Left kidney (tissue), 1 donor: ENCODE measurements at regions not wholly inside any gene's neighbourhood (a gene's known extent, or its start where the extent isn't known, plus 50 kb on each side); places are given as distances from the start of the nearest gene placed in this dataset.
A peak's percentile ranks its signal among the peaks of the same experiment; 100 is the strongest.
"Not testable (repeated sequence)": the region's sequence is repeated elsewhere in the genome, so short reads cannot be mapped to it uniquely, and the experiment has no call there.

Experiments used
- DNase-seq: peaks from one replicate; pipeline ENCODE4 v3.0.0-alpha.2; 2013

GRCh38 chr13:90270226-90270625, 1077.3 kb upstream of the MIR17HG start:
- no peak for DNase-seq

DNA sequence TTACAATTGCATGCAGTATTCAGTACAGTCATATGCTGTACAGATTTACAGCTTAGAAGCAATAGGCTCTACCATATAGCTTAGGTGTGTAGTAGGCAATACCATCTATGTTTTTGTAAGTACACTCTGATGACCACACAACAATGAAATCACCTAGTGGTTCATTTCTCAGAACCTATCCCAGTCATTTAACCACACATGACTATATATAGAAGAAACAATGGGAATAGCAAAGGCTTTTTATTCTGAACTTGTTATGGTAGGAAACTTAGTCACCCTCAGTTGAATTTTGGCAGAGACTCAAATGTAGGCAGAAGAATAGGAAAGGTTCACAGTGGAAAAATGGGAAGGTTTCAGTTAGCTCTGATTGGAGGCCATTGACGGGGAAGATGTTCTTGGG, 1075.1 kb upstream of the MIR17HG start:
- no peak for DNase-seq

DNA sequence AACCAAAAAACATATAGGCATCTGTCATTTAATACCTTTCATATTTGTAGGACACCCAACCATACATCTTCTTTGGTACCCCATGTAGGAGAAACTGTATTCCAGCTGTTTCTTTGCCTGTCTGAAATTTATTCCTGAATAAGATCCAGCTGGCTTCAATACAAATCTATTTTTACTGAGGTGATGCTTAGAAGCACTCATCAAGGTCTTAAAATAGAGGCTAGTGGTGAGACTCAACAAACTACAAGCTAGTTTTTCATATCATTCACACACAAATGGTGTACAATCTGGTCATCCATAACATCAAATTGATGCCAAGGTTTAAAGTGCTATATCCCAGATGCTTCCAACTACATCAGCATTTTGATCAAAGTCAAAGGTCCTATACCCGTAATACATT, 1071.3 kb upstream of the MIR17HG start:
- DNase-seq = no peak

- not testable (repeated sequence) for DNase-seq
These were observed 1069.3 kb upstream of the MIR17HG start for GRCh38 chr13:90278231-90278630.

GRCh38 chr13:90281709-90282108, 1065.8 kb upstream of the MIR17HG start:
- DNase-seq = no peak

DNA sequence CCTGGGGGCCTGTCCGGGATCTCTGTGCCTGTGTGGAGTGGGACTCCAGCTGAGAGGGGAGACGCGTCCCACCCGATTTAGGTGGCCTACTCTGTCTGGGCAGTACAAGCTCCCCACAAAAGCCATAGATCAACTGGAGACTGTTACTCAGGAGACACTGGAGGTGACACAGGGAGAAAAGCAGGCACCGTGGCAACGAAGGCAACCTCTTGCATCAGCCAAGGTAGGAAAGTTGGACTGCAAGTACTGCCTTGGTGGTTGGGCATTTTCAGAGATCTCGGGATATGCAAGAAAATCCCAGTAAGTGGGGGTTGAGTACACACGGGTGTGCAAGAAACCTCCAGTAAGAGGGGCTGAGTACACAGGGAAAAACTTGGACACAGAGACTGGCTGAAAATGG, 1060.0 kb upstream of the MIR17HG start:
- DNase-seq = no peak

- DNase-seq = no peak
These were observed 1053.6 kb upstream of the MIR17HG start for GRCh38 chr13:90293793-90294361.

DNA sequence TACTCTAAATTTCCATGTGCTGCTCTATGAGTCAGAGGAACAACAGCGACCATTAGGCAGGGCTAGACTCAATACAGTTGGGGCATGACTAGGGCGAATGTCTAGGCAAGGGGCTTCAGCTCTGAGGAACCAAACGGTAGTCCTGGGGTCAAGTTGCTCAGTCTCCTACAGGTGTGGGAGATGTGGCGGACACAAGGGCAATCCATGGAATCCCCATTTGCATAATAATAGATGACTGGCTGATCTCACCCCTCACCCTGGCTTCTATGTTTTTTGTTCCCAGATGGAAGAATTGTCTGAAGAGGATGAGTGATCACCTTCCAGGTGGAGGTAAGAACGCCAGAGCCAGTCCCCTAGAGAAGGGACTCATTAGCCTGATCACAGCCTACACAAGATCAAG, 1048.2 kb upstream of the MIR17HG start:
- DNase-seq = no peak

- no peak for DNase-seq
These were observed 1047.5 kb upstream of the MIR17HG start for GRCh38 chr13:90300015-90300414.

GRCh38 chr13:90302107-90302506, 1045.4 kb upstream of the MIR17HG start:
- no peak for DNase-seq

GRCh38 chr13:90305796-90306195, 1041.7 kb upstream of the MIR17HG start:
- no peak for DNase-seq

DNA sequence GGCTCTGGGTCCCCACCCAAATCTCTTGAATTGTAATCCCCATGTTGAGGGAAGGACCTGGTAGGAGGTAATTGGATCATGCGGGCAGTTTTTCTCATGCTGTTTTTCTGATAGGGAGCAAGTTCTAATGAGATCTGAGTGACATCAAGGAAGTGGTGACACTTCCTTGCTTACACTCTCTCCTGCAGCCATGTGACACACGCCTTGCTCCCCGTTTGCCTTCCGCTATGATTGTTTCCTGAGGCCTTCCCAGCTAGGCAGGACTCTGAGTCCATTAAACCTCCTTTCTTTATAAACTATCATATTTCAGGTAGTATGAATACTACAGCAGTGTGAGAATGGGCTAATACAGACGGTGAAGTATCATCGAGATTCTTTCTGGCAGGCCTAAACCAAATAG, 1040.4 kb upstream of the MIR17HG start:
- DNase-seq = no peak

DNA sequence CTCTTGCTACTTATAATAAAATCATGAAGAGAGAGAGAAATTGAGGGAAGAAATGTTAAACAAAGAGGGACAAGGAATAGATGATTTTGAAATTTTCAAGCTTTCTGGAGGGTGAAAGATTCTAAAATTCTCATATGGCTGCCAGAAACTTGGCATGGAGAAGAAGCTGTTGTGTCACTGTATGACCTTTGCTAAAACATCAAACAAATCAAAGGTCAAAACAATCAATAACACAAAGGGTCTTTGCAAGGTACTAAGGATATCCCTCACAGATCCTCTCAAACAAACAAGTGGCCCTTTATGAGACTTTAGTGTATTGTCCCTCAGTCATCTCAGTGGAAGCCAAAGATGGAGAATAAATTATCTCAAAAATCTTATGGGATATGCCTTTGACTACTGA, 1039.2 kb upstream of the MIR17HG start:
- no peak for DNase-seq

- DNase-seq = no peak
These were observed 1035.6 kb upstream of the MIR17HG start for GRCh38 chr13:90311929-90312328.

DNA sequence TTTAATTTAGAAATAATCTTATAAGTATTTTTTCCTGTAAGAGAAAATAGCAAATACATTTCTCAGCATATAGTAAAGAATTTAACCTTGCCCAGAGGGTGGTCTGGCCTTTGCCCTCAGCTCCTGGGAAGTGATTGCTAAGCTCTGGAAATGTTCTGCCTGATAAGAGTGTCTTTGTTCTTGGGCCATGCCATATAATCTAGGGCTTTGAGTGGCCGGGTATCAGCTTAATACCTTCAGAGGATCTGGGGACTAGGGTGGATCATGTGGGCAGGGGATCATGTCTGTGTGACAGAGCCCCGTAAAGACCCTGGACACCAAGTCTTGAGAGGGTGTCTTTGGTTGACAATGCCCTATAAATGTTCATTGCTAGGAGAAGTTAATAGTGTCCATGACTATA, 1032.4 kb upstream of the MIR17HG start:
- no peak for DNase-seq

GRCh38 chr13:90320664-90321063, 1026.8 kb upstream of the MIR17HG start:
- DNase-seq = no peak

DNA sequence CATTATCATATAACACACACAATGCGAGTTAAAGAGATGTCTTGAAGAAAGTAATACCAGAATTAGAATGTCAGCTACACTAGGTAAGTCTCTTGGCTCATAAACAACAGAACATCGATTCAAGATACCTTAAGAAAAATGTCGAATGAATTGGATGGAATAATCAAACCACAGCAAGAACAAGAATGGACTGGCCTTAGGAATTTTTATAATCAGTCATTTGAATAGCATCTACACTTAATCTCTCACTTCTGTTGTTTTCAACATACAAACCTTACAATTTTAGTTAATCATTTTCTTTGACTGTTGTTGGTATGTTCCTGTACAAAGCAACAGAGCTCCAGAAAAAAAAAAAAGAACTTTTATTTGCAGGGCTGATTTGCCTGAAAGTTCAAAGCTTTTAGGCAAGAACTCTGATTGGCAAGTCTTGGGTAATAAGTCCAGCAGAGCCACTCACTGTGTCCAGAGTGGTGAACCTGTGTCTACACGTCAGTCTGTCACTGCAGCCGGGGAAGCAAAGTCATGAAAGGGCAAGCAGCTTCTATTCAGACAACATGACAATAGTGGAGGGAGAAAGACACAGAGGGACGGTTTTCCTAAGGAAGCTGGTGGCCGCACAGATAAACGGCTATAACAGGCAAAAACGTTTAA, 1026.1 kb upstream of the MIR17HG start:
- DNase-seq = no peak

GRCh38 chr13:90329641-90330040, 1017.8 kb upstream of the MIR17HG start:
- no peak for DNase-seq

DNA sequence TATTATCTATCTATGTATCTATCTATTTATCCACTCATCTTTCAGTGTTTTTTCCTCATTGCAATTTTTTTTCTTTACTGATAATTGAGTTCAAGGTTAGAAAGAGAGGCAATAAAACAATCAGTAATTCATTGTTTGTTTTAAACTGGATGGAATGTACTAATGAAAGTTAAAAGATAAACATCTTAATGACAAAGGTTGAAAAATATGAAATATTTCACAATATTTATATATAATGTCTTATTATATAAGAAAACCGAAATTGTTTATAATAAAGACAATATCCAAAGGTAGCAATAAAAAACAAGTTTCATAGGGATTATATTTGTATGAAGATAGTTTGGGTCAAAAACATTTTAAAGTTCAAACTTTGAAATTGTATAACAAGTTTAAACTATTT, 1015.5 kb upstream of the MIR17HG start:
- no peak for DNase-seq

DNA sequence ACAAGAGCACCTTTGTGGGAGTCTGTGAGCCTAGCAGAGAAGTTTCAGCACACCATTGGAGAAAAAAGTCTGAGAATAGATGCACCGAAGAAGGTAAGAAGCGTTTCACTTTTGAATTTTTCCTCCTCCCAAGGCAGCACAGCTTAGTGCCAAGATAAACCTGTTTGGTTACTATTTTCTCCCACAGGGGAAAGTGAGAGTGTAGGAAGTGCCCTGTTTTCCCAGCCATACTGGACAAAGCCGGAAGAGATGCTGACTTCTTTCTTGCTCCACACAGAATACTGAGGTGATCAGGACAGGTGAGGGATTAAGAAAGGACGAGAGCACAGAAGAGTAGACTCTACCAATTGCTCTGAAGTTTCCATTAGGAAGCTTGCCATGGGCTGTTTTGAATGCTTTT, 1011.0 kb upstream of the MIR17HG start:
- peak; percentile 6 for DNase-seq

- not testable (repeated sequence) for DNase-seq
These were observed 1006.1 kb upstream of the MIR17HG start for GRCh38 chr13:90341348-90341747.

DNA sequence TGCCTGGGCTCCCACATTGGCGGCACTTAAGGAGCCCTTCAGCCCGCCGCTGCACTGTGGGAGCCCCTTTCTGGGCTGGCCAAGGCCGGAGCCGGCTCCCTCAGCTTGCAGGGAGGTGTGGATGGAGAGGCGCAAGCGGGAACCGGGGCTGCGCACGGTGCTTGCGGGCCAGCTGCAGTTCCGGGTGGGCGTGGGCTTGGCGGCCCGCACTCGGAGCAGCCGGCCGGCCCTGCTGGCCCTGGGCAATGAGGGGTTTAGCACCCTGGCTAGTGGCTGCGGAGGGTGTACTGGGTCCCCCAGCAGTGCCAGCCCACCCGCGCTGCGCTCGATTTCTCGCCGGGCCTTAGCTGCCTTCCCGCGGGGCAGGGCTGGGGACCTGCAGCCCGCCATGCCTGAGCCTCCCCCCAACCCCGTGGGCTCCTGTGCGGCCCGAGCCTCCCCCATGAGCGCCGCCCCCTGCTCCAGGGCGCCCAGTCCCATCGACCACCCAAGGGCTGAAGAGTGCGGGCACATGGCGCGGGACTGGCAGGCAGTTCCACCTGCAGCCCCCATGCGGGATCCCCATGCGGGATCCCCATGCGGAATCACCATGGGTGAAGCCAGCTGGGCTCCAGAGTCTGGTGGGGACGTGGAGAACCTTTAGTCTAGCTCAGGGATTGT, 998.9 kb upstream of the MIR17HG start:
- not testable (repeated sequence) for DNase-seq

DNA sequence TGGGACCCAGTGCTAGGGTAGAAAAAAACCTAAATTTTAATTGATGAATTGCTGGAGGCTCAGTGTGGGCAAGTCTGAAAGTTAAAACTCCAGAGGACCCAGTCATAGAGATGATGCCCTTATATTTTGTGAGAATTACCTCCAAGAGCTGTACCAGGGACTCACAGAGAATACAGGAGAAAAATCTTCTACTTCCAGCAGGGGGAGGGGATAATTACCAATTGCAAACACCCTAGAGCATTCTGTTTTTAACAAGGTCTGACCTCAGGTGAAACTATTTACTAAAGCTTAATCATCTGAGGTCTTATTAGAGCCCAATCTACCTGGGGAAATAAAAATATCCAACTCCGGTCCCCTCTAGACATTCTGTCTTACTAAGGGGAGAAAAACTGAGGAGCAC, 994.7 kb upstream of the MIR17HG start:
- DNase-seq = no peak
